Ishikawa (cell line): ENCODE measurements at regions not wholly inside any gene's neighbourhood (a gene's known extent, or its start where the extent isn't known, plus 50 kb on each side); places are given as distances from the start of the nearest gene placed in this dataset.

Experiments used
- EP300 ChIP-seq: IDR thresholded peaks from 2 replicates; pipeline ENCODE4 v1.6.1; 2012; ENCODE audit warnings: borderline replicate concordance
- MAX ChIP-seq: IDR thresholded peaks from 2 replicates; pipeline ENCODE4 v1.6.1; 2012
- NFIC ChIP-seq: IDR thresholded peaks from 2 replicates; pipeline ENCODE4 v1.6.1; 2012
- REST ChIP-seq: IDR thresholded peaks from 2 replicates; pipeline ENCODE4 v1.6.1; 2012; ENCODE audit warnings: low read depth, mild to moderate bottlenecking
- TAF1 ChIP-seq: IDR thresholded peaks from 2 replicates; pipeline ENCODE4 v1.6.1; 2012; ENCODE audit warnings: low read depth, mild to moderate bottlenecking
- USF1 ChIP-seq: IDR thresholded peaks from 2 replicates; pipeline ENCODE4 v1.6.1; 2012
- YY1 ChIP-seq: IDR thresholded peaks from 2 replicates; pipeline ENCODE4 v1.6.1; 2012; ENCODE audit warnings: low read depth

GRCh38 chr14:101064718-101065117 lies 161.2 kb upstream of the RTL1 start:
- TF ChIP-seq REST, result no peak
- TF ChIP-seq MAX, result no peak
- TF ChIP-seq YY1, result no peak
- no peak for TF ChIP-seq USF1
- TF ChIP-seq EP300, result no peak
- no peak for TF ChIP-seq TAF1
- TF ChIP-seq NFIC, result no peak
